ENCODE measurements at regions not wholly inside any gene's neighbourhood (a gene's known extent, or its start where the extent isn't known, plus 50 kb on each side); places are given as distances from the start of the nearest gene placed in this dataset.
"Not testable (repeated sequence)": the region's sequence is repeated elsewhere in the genome, so short reads cannot be mapped to it uniquely, and the experiment has no call there.

GRCh38 chr3:193816028-193816395, 223.0 kb downstream of the OPA1 start:
- H3K4me3 ChIP-seq (ENCODE audit: control insufficient read depth, low read depth, low read length) = no peak overlapping the region
- no peak for TF ChIP-seq CTCF (conservative IDR thresholded peaks at IDR 0.05; ENCODE audit: control insufficient read depth, insufficient read depth, low read depth, low read length)
- DNase-seq (ENCODE audit: low read depth) = no peak

GRCh38 chr3:193816656-193817311, 223.8 kb downstream of the OPA1 start:
- DNase-seq (ENCODE audit: low read depth) = peak; percentile 64

GRCh38 chr3:193819117-193820010, 226.4 kb downstream of the OPA1 start:
- no peak overlapping the region for H3K4me3 ChIP-seq (ENCODE audit: control insufficient read depth, low read depth, low read length)
- no peak for TF ChIP-seq CTCF (conservative IDR thresholded peaks at IDR 0.05; ENCODE audit: control insufficient read depth, insufficient read depth, low read depth, low read length)
- no peak for DNase-seq (ENCODE audit: low read depth)

More at GRCh38 chr3:193816656-193817311, 223.8 kb downstream of the OPA1 start:
- no peak overlapping the region for H3K4me3 ChIP-seq (ENCODE audit: control insufficient read depth, low read depth, low read length)
- TF ChIP-seq CTCF (conservative IDR thresholded peaks at IDR 0.05; ENCODE audit: control insufficient read depth, insufficient read depth, low read depth, low read length) = no peak

- no peak for TF ChIP-seq CTCF (conservative IDR thresholded peaks at IDR 0.05; ENCODE audit: control insufficient read depth, insufficient read depth, low read depth, low read length)
Observed at GRCh38 chr3:193821151-193821668, 228.2 kb downstream of the OPA1 start.

GRCh38 chr3:193822492-193823212, 229.6 kb downstream of the OPA1 start:
- no peak overlapping the region for H3K4me3 ChIP-seq (ENCODE audit: control insufficient read depth, low read depth, low read length)
- no peak for TF ChIP-seq CTCF (conservative IDR thresholded peaks at IDR 0.05; ENCODE audit: control insufficient read depth, insufficient read depth, low read depth, low read length)
- no peak for DNase-seq (ENCODE audit: low read depth)

More at GRCh38 chr3:193821151-193821668, 228.2 kb downstream of the OPA1 start:
- H3K4me3 ChIP-seq (ENCODE audit: control insufficient read depth, low read depth, low read length) = no peak overlapping the region
- DNase-seq (ENCODE audit: low read depth) = no peak

GRCh38 chr3:193823213-193823605, 230.2 kb downstream of the OPA1 start:
- H3K4me3 ChIP-seq (ENCODE audit: control insufficient read depth, low read depth, low read length); DNase-seq (ENCODE audit: low read depth): not testable (repeated sequence)

Data from fibroblast of mammary gland (primary cell).